ENCODE measurements at regions not wholly inside any gene's neighbourhood (a gene's known extent, or its start where the extent isn't known, plus 50 kb on each side); places are given as distances from the start of the nearest gene placed in this dataset.

DNA sequence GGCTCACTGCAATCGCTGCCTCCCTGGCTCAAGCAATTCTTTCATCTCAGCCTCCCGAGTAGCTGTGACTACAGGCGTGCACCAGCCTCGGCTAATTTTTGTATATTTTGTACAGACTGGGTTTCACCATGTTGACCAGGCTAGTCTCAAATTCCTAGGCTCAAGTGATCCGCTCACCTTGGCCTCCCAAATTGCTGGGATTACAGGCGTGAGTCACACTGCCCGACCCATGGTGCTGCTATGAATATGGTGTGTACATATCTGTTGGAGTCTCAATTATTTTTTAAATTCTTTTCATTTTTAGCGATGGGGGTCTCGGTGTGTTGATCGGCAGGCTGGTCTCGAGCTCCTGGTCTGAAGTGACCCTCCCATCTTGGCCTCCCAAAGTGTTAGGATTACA, 78.0 kb upstream of the PRKX start:
- TF ChIP-seq, protein P1, sequence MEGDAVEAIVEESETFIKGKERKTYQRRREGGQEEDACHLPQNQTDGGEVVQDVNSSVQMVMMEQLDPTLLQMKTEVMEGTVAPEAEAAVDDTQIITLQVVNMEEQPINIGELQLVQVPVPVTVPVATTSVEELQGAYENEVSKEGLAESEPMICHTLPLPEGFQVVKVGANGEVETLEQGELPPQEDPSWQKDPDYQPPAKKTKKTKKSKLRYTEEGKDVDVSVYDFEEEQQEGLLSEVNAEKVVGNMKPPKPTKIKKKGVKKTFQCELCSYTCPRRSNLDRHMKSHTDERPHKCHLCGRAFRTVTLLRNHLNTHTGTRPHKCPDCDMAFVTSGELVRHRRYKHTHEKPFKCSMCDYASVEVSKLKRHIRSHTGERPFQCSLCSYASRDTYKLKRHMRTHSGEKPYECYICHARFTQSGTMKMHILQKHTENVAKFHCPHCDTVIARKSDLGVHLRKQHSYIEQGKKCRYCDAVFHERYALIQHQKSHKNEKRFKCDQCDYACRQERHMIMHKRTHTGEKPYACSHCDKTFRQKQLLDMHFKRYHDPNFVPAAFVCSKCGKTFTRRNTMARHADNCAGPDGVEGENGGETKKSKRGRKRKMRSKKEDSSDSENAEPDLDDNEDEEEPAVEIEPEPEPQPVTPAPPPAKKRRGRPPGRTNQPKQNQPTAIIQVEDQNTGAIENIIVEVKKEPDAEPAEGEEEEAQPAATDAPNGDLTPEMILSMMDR (IDR thresholded peaks at IDR 0.05; ENCODE audit: low read depth, low read length) = no peak
- TF ChIP-seq EZH2phosphoT487 (IDR thresholded peaks at IDR 0.05; ENCODE audit: low read depth) = no peak

All from OCI-LY3 (cell line).